ENCODE measurements at regions not wholly inside any gene's neighbourhood (a gene's known extent, or its start where the extent isn't known, plus 50 kb on each side); places are given as distances from the start of the nearest gene placed in this dataset.
"Not testable (repeated sequence)": the region's sequence is repeated elsewhere in the genome, so short reads cannot be mapped to it uniquely, and the experiment has no call there.

DNA sequence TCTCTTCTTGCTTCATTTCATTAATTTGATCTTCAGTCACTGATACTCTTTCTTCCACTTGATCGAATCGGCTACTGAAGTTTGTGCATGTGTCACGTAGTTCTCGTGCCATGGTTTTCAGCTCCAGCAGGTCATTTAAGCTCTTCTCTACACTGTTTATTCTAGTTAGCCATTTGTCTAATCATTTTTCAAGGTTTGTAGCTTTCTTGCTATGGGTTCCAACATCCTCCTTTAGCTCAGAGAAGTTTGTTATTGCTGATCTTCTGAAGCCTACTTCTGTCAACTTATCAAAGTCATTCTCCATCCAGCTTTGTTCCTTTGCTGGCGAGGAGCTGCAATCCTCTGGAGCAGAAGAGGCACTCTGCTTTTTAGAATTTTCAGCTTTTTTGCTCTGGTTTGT, 180.0 kb upstream of the TMEM196 start:
- DNase-seq, result not testable (repeated sequence)

DNA sequence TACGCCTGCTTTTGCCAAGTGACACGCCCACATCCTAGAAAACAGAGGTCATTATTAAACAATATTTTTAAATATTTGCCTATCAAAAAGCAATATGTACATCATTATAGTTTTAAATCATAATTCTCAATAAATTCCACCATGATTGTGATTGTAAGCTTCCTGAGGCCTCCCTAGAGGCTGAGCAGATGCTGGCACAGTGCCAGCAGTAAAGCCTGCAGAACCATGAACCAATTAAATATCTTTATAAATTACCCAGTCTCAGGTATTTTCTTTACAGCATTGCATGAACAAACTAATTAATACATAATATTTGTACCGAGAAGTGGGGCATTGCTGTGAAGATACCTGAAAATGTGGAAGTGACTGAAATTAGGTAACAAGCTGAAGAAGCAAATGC, 174.7 kb upstream of the TMEM196 start:
- DNase-seq, result no peak

DNA sequence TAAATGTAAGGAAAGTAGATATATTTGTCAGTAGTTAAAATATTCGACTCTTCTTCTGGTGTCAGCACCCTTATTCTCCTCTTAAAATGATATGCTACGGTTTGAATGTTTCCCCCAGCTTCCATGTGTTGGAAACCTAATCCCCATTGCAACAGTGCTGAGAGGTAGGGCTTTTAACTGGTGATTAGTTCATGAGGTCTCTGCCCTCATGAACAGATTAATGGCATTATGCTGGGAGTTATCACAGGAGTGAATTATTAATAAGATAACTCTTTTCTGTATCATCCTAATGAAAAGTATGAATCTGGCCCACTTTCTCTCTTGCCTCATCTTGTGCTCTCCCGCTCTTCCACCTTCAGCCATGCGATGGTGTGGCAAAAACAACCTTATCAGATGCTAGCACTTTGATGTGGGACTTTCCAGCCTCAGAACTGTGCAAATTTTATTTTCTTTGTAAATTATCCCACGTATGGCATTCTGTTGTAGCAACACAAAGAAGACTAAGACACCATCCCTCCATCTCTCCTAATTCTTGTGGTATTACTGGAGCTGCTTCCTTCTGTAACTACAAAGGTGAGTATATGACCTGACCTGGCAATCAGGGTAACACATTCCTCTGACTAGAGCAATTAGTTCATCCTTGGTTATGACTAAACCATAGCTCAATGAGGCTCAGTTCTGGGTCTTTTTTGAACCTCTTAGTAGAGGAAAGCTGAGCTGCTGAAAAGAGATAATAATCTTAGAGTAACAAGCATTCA, 171.1 kb upstream of the TMEM196 start:
- DNase-seq, result no peak

DNA sequence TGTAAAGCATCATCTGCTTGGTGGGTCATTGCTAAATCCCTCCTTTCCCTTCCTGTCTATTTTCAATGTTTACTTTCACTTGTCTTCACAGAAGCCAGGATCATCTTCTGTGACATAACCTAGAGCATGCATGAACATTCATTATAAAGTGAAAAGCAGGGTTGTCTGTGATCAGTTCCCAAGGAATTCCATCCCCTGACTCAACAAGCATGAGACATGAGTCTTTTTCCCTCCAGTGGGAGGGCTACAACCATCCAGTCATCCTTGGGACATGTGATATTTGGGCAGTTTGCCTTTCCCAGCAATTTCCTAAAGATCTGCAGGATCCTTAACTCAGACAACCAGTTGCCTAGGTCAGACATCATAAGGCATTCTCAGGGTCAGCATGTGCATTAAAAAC, 166.3 kb upstream of the TMEM196 start:
- DNase-seq, result no peak

DNA sequence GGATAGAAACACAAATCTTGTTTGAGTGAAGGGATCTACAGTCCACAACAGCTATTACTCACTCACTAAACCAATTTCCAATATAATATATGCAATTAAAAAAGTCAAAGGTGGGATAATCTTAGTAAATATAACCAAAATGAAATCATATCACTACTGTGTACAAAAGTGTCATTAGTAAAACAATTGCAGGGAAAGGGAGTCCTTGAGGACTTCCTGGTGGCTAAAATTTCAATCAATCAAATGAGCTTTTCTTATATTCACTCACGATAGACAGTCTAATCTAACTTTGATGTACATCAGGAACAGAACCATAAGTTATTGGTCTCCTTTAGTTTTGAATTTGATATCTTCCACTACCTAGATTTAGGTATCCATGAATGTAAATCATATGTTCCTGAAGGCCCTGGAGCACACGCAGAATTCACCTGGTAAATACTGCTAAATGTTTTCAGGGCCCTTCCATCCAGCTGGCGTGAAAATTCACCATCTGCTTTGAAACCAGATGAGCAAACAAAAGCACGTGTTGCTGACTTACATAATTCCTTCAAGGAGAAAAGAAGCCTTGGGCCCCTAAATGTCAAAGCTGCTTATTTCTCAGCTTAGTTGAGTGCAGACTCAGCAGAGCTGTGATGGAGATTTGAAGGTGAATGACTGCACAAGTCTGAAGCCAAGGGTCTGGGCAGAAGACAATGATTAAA, 159.3 kb upstream of the TMEM196 start:
- no peak for DNase-seq

GRCh38 chr7:19930851-19931250, 157.4 kb upstream of the TMEM196 start:
- no peak for DNase-seq

- no peak for DNase-seq
These were observed 156.6 kb upstream of the TMEM196 start for GRCh38 chr7:19930051-19930450.

DNA sequence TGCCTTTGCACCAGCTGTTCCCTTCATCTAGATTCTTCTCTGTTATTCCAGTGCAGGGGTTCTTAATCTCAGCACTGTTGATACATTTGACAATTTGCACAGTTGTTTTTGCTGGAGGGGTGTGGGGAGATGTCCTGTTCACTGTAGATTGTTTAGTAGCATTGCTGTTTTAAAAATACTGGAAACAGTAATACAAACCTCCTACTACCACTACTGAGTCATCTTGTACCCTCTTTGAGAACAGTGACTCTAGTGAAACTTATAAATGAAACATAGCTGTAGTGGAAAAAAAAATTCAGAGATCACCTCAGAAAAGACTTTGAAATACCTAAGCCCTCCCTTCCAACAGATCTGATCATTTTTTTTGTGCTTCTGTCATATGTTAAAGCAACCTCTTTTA, 154.8 kb upstream of the TMEM196 start:
- no peak for DNase-seq

GRCh38 chr7:19920705-19921104, 147.3 kb upstream of the TMEM196 start:
- no peak for DNase-seq

DNA sequence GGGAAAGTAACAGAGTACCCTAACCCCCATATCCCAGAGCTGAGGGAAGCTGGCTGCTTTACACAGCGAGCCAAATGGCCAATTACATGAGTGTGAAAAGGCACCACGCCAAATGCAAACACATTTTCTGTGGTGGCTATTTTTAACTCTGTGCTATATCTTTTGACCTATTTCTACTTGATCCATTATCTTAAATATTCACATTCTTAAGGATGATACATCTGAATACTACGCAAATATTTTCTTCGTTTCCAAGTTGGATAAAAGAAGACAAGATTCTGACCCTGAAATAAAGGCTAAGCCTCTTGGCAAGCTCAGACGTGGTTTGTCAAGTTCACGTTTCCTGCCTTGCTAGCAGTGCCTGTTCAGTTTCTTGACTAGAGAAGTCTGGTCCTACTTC, 146.7 kb upstream of the TMEM196 start:
- no peak for DNase-seq

DNA sequence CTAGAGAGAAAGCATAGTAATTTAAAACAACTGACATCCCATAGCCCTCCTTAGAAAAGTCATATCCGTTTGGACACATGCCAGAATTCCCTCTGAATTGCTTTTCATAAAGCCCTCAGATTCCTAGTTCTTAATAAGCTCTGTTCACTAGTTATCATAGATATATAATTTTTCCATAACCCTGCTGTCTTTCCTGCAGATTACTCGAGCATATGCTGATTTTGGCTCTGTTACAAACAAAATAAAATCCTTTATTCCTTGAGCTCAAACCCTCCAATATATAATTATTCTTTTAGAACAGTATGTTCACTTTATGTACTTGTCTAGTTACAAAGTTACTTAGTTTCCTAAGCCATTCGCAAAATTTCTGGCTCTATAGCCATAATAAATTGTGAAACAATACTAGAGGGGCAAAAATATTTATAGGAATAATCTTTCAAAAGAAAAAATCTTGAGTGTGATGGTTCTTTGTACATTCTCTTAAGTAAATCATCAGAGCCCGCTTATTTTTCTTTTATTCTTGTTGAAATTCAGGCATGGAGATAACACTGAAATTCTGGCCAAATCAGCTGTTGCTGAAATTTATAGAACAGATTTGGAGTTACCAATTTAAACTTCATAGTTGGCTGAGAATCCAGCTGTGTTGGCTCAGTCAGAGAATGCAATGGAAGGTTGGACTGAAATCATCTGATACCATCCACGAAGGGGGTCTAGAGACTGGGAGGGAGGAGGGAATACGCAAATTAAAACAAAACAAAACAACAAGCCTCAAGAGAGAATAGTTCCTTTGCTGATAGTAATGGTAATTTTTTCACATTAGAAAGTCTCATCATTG, 146.1 kb upstream of the TMEM196 start:
- DNase-seq, result no peak

- no peak for DNase-seq
These were observed 142.6 kb upstream of the TMEM196 start for GRCh38 chr7:19916046-19916445.

DNA sequence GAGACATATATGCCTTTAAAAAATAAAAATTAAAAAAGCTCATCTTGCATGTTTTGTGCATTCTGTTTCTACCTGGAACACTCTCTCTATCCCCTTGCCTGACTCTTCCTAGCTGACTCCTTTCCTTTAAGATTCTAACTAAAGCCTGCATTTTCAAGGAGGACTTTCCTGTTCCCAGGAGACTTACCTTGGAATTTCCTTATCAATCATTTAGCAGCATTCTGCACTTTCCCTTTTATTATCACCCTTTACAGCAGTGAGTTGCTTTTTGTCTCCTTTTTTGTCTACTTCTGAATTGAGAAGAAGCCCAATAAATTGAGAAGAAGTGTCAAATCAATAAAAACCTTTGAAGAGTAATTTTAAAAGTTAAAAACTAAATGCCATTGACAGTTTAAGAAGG, 142.2 kb upstream of the TMEM196 start:
- DNase-seq, result no peak

DNA sequence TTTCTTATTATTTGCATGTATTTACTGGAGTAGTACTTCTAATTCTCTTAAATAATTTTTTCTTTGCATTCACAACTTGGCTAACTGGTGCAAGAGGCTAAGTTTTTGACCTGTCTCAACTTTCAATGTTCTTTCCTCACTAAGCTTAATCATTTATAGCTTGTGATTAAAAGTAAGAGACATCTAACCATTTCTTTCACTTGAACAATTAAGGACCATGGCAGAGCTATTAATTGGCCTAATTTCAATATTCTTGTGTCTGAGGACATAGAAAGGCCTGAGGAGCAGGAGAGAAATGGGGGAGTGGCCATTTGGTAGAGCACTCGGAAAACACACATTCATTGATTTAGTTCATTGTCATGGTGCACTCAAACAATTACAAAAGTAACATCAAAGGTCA, 141.4 kb upstream of the TMEM196 start:
- DNase-seq, result no peak

GRCh38 chr7:19900118-19900517, 126.7 kb upstream of the TMEM196 start:
- no peak for DNase-seq

DNA sequence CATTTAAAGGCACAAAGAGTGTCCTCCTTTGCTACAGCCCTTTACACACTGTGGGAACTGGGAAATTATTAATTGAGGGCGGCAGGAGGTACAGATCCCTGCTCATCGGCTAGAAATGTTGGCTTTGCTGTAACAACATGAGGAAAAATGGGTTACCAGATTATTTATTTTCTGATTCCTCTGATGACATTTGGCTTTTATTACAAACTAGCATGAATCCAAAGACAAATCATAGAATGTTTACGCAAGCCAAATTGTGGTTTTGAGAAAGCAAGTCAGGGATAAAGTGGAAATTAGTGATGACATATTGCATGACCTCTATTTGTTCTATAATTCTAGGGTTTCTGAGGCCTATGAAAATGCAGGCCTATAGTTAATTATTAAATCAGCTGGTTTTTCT, 126.1 kb upstream of the TMEM196 start:
- no peak for DNase-seq

DNA sequence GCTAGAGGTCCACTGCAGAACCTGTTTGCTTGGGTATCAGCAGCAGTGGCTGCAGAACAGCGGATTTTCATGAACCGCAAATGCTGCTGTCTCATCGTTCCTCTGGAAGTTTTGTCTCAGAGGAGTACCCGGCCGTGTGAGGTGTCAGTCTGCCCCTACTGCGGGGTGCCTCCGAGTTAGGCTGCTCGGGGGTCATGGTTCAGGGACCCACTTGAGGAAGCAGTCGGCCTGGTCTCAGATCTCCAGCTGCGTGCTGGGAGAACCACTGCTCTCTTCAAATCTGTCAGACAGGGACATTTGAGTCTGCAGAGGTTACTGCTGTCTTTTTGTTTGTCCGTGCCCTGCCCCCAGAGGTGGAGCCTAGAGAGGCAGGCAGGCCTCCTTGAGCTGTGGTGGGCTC, 109.5 kb upstream of the TMEM196 start:
- DNase-seq, result not testable (repeated sequence)

DNA sequence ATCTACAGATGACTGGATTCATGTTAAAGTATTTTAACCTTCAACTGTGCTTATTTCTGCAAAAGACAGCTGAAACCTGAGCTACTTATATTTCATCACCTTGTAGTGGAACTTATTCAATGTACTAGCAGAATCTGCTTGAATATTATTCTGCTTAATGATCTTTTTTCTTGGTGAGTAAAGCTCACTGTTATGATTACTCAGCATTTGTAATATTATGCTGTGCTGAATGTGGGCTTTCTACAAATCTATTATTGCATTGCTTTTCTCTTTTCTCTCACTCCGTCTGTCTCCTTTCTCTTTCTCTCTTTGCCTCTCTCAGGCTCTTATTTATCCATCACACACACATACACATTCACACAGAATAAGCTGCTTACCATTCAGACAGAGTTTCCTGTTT, 98.7 kb upstream of the TMEM196 start:
- DNase-seq, result no peak

GRCh38 chr7:19871102-19871501, 97.7 kb upstream of the TMEM196 start:
- DNase-seq, result no peak

DNA sequence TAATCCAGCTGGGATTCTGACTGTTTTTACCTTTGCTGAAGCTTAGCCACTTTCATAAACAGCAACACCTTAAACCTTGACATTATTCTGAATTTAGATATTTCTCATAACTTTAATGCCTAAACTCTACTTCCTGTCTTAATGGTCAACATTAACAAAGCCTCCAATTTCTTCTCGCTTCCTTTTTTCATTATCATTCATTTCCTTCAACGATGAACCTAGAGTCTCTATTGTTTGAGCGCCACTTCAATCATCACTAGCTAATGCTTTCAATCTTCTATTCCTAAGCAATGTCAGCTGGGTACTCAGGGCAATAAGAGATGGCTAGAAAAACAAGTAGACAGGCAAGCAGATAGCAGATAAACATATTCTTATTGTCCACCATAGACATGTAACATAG, 96.6 kb upstream of the TMEM196 start:
- DNase-seq, result no peak

DNA sequence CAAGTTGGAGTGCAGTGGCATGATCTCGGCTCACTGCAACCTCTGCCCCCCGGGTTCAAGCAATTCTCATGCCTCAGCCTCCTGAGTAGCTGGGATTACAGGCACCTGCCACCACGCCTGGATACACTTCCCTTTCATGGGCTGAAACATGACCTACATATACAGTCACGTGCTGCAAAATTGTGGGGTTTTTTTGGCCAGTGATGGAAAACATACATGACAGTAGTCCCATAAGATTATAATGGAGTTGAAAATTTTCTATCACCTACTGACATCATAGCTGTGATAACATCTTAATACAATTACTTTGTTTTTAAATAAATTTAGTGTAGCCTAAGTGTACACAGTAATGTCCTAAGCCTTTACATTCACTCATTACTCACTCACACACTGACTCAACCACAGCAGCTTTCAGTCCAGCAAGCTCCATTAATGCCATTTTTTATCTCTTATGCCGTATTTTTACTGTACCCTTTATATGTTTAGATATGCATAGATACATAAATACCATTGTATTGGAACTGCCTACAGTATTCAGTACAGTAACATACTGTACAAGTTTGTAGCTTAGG, 79.9 kb upstream of the TMEM196 start:
- DNase-seq, result no peak

DNA sequence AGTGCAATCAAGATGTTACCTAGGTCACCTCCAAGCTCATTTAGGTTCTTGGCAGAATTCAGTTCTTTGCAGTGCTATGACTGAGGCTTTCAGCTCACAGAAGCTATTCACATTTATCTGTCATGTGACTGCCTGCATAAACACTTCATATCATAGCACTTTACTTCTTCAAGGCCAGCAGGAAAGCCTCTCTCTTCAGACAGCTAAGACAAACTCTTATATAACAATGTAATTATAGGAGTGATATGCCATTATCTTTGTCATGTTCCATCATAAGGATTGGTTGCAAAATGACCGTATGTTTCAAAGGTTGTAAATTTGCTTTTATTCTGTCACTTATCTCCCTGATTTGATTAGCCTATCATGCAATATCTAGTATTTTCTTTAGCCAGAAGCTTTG, 78.8 kb upstream of the TMEM196 start:
- DNase-seq, result no peak

- no peak for DNase-seq
These were observed 78.1 kb upstream of the TMEM196 start for GRCh38 chr7:19851504-19851903.

Data from right hindlimb (tissue), 1 donor.